GM21528 (cell line): ENCODE measurements at regions not wholly inside any gene's neighbourhood (a gene's known extent, or its start where the extent isn't known, plus 50 kb on each side); places are given as distances from the start of the nearest gene placed in this dataset.

ENCODE experiments used
- ATAC-seq: cut with Tn5 transposase; IDR thresholded peaks from one replicate; pipeline ENCODE4 v1.9.1; 2021; ENCODE audit warnings: mild to moderate bottlenecking, moderate library complexity; ENCODE audit not compliant: unreplicated experiment, low FRiP score

GRCh38 chr4:165666836-165667235 is 206.2 kb upstream of the TLL1 start:
- ATAC-seq, result no peak

DNA sequence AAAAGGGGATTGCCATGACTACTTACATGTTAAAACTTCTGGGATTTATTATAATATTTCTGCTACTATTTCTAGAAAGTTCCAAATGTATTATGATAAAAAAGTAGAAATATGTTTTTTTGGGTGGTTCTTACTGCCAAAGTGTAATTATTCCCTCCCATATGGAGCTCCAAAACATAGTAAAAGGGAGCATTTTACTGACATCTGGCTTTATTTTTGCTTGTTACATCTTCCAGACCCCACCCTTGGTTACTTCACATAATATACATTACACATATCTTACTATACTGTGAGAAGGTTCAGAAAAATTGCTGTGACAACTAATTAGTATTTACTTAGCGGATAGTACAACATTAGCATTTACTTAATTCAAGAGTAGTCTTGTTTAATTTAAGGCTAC is 205.1 kb upstream of the TLL1 start:
- ATAC-seq, result no peak

DNA sequence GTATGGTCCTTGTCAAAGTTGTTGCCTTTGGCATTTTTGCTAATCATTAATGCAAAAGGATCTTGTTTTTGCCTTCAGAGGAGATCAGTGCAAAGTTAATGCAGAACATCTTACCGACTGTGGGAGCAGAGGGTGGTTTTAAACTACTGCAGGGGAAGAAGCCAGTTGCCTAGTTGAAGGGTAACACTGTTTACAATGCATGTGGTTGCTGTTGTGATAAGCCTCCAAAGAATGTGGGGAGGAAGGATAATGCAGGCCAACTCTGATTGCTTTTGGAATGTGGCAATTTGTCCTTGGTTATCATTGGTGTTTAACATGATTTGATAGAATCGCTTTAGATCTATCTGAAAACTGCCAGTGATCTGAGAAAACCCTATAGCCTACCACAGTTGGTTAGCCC is 204.3 kb upstream of the TLL1 start:
- ATAC-seq, result no peak

GRCh38 chr4:165677081-165677480 is 196.0 kb upstream of the TLL1 start:
- no peak for ATAC-seq

- no peak for ATAC-seq
Measured at GRCh38 chr4:165678236-165678935, 194.7 kb upstream of the TLL1 start.

GRCh38 chr4:165678936-165679325 is 194.1 kb upstream of the TLL1 start:
- no peak for ATAC-seq

DNA sequence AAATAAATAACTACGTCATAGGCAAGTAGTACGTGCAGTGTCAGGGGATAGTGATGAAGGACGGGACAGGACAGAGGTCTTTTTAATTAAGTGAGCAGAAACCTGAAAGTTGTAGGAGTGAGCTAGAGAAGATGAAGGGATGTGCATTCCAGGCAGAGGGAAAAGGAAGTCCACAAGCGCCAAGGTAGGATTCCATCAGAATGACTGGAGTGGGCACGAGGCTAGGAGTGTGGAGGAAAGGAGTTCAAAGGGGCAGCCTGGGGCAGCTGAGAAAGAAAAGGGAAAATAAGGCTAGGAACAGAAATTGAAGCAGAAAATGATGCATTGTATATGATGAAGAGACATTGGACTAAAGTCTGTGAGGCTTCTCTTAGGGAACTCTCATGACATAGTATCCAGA is 192.2 kb upstream of the TLL1 start:
- no peak for ATAC-seq

DNA sequence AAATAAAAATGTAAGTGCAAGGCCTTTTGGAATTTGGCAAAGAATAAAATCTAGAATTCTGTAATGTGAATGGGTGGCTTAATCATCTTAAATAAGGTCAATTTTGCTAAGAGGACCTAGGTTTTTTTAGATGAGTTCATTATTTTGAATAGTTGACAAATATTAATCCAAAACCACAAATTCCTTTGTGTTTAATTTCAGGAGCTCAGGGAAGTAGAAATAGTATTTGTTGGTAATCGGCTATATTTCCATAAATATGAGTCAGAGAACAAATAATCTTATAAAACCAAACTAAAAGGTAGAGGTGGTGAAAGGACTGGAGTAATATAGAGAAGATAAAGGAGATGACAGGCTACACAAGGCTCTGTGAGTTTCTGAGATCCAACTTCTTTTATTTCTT is 190.4 kb upstream of the TLL1 start:
- no peak for ATAC-seq

- ATAC-seq, result no peak
Measured at GRCh38 chr4:165684177-165684805, 188.7 kb upstream of the TLL1 start.

DNA sequence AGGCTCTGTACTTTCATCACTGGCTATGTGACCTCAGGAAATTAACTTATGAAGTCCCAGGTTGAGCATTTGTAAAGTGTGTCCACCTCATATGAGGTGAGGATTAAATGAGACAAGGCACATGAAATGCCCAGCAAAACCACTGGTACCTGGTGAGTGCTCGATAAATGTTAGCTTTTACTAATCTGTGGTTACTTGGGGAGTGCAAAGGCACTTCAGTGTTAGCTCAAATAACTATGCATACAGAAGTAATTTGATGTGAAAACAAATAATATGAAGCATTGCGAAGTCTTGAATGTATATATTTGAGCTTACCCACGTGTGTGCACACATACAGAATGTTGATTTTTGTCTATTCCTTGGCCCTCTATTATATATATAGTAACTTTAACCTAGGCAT is 186.3 kb upstream of the TLL1 start:
- ATAC-seq, result no peak

DNA sequence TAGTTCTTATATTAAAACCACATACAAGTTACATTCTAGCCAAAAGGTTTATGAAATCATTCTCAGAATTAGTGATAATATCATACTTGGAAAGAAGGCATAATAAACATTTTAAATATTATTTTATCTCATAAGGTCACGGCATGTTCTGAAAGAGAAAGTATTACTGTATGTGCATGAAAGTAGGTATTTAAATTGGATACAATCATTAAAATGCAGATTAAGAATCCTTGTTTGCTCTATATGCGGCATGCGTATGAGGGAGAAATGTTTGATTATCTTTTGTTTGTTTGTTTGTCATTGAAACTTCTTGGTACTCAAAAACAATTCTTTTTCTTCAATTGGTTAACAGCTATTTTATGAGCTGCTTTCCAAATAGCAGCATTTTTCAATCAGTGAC is 183.9 kb upstream of the TLL1 start:
- no peak for ATAC-seq

DNA sequence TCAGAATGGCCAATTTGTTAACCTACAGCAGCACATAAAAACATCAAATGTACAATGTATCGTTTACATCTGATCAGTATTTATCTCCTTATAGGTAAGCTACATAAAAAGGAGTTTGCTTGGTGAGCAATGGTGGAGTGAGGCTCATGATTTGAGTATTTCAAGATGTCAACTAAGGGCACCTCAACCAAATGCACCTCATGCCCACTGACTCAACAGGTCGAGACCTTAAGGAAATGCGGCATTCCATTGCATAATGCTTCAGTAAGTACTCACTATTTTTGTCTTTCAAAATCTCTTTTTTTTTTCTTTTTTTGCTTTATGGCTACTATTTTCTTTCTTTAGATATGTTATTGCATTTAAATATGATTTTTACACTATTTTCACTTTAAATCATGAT is 181.0 kb upstream of the TLL1 start:
- no peak for ATAC-seq

- no peak for ATAC-seq
Measured at GRCh38 chr4:165698272-165698671, 174.8 kb upstream of the TLL1 start.

DNA sequence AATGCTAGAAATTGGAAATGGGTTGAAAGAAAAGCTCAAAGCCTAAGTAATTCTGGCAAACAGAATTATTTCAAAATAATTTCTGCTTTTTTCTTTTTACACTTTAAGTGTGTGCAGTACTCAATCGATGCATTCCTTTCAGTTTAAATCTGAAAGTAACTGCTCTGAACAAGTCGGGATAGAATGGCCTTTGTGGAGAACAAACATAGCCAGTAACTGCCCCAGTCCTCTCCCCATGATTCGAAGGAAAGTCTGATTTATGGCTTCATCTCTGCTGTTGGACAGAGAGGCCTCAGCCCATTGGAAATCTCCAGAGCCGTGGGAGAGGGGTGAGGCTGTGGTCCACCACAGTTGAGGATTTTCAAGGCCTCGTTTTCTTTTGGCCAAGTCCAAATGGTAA is 174.0 kb upstream of the TLL1 start:
- ATAC-seq, result no peak

DNA sequence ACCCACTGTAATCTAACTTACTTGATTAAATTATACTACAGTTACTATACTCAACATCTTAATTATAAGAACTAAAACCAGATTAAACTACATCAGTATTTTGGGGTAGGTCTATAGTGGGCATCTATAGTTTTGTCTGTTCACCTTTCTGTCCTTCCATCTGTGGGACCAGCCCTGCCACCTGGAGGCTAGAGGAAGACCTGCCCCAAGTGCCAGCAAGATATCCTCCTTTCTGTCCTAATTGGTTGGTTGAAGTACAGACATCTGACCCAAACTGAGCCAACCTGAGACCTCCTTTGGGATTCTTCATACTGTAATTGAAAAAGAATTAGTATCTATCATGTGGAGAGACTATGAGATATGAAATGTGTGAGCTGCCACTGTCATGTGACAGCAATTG is 172.2 kb upstream of the TLL1 start:
- no peak for ATAC-seq

DNA sequence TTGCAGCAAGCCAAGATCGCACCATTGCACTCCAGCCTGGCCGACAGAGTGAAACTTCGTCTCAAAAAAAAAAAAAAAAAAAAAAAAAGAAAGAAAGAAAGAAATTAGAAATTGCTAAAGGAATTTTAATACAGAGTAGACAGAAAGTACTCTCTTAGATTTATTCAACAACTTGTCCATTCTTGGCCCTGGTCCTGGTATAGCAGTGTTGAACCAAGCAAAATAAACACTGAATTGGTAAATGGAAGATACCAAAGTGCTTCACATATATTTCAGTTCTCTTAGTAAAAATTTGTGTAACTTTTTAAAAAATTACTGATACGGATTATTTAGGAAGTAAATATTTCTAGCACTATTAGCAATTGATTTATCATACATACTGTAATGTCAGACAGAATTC is 165.9 kb upstream of the TLL1 start:
- no peak for ATAC-seq

DNA sequence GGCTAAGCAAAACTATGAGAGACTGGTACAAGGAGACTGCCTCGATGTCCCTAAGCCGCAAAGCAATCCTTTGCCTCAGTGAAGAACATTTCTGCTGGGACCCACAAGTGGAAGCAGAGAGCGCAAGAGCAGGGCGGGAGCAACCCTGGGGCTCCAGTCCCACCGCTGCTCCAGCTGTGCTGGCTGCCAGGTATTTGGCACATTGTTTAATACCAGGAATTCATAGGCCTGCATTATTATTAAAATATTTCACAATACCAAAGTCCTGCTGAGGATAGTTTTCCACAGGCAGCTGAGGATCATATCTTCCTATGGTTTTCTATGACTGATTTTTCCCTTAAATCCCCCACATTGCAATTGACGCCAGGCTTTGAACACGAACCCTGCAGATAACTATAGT is 163.5 kb upstream of the TLL1 start:
- no peak for ATAC-seq

GRCh38 chr4:165709973-165710526 is 163.0 kb upstream of the TLL1 start:
- ATAC-seq, result no peak

- no peak for ATAC-seq
Measured at GRCh38 chr4:165711436-165711835, 161.6 kb upstream of the TLL1 start.

- no peak for ATAC-seq
Measured at GRCh38 chr4:165711912-165712311, 161.1 kb upstream of the TLL1 start.

DNA sequence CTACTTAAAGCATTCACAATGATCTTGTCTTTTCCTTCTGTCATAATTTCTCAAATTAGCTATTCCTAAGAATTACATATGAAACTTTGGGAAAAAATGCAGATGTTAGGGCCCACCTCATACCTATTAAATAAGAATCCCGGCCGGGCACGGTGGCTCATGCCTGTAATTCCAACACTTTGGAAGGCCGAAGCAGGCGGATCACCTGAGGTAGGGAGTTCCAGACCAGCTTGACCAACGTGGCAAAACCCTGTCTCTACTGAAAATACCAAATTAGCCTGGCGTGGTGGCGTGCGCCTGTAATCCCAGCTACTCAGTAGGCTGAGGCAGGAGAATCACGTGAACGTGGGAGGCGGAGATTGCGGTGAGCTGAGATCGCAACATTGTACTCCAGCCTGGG is 158.4 kb upstream of the TLL1 start:
- ATAC-seq, result no peak

GRCh38 chr4:165715211-165715610 is 157.8 kb upstream of the TLL1 start:
- no peak for ATAC-seq
